GM21528 (cell line): ENCODE measurements at regions not wholly inside any gene's neighbourhood (a gene's known extent, or its start where the extent isn't known, plus 50 kb on each side); places are given as distances from the start of the nearest gene placed in this dataset.
"Not testable (repeated sequence)": the region's sequence is repeated elsewhere in the genome, so short reads cannot be mapped to it uniquely, and the experiment has no call there.

Source experiments
- ATAC-seq: cut with Tn5 transposase; IDR thresholded peaks from one replicate; pipeline ENCODE4 v1.9.1; 2021; ENCODE audit warnings: mild to moderate bottlenecking, moderate library complexity; ENCODE audit not compliant: unreplicated experiment, low FRiP score

DNA sequence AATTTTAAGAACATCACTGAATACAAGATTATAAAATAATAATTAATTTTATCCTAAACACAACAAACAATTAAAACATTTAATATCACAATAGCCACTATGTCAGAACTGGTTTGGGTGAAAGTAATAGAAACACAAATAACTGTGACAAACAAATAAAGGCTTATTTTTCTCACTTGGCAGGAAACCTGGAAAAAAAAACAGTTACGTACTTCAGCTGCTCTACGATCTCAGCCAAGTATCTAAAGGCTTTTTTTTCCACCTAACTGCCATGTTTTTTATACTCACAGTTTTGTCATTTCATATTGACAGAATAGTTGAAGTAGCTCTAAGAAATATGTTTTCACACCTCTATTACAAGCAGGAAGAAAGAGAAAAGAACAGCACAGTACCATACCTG lies 284.8 kb upstream of the INTU start:
- ATAC-seq: no peak

DNA sequence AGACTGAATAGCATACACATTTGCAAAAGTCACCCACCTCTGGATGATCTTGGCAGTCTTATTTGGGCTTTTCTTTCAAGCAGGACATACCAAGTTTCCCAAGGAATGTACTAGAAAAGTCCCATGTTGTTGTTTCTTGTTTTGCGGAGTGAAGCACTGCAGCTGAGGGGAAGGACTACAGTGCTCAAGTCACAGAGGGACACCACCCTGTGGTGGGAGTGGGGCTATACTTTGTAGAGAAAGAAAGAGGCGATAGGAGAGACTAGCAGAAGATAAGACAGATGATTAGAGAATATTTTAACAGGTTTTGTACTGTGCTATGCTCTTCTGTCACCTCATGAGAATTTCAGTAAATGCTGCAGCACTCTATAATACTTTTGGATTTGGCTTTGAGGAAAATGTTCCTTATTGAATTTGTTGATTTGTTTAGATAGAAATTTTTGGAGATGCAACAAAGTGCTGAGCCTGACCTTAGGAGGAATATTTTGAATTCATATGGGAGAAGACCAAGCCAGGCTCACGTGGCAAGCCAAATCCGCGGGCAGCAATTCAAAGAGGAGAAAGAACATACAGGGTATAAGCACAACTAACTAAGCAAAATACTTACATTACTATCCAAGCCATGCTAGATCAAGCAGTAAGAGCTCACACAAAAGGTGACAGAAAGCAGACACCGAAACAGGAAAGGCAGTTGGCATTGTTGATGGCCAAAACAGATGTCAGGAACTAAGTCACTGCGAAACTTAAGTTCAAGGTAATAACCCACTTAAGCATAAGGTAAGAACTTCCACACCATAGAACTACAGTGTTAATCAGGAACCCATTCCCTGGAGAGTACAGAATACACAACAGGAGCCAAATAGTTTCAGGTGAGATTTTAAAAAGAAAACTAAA lies 280.3 kb upstream of the INTU start:
- ATAC-seq: no peak

DNA sequence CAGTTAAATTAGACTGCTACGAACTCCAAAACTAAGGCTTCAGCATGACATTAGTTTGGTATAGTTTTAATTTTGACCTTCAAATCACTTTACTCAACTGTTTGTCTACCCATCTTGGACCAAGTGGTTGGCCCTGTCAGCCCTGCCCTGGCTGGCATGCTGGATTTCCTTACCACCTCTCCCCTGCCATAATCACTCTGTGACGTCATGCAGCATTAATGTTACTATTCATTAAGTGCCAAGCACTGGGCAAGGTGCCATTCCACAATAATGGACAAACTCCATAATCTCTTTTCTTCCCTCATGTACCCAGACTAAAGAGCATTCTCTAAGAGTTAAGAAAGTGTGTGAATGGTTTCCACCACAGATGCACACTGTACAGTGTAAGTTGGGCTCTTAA lies 277.0 kb upstream of the INTU start:
- no peak for ATAC-seq

DNA sequence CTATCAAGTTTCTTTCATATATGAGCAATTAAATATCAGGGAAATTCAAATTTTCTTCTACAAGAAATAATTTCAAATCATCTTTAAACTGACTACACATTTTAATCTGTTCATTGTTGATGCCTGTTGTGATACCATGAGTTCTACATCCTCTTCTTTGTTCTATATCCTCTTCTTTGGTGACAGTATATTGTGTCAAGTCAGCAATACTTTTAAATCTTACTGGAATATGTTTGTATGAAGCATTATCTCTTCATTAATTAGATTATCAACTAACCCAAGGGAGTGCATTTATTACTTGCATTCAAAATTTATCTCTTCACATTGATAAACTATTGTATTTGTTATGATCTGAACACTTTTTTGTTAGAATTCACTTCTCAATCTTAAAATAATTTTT lies 275.0 kb upstream of the INTU start:
- no peak for ATAC-seq

DNA sequence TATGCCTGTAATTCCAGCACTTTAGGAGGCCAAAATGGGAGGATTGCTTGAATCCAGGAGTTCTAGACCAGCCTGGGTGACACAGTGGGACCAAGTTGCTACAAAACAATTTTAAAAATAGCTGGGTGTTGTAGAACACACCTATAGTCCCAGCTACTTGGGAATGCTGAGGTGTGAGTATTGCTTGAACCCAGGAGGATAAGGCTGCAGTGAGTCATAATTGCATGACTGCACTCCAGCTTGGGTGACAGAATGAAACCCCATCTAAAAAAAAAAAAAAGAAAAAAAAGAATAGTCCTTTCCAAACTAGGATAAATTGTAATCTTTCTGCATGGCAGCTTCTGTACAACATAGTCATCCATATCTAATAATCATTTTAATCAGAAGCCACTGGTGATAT lies 270.1 kb upstream of the INTU start:
- ATAC-seq: no peak

DNA sequence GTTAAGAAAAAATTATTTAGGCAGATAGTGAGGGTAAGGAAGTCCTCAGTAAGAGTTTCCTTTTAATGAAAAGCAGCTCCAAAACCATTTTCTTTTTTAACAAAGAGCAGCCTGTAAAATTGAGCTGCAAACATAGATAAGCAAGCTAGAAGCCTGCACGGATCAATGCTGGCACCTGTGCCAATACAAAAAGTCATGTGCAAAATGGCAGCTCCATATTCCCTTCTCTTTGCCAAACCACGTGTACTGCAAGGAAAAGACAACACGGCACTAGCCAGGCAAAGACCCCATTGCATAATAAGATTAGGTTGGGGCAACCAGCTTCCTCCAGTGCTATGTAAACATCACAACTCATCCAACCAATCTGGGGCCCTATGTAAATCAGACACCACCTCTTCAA lies 268.4 kb upstream of the INTU start:
- ATAC-seq: no peak

DNA sequence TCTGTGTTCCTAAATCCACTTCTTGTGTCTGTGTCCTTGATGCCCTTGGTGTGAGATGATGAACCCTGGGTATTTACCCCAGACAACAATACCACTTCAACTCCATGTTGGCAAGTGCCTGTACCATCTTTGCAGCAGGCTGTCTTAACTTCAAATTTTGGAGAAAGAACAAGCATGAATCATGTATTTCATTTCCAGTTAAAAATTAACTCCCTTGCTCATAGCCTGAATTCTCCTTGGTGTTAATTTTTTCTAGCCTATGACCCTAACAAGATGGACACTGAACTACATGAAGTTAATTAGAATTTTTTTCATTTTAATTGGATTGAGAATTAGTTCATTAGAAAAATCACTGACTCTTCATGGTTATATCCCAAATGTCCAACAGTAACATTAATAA lies 267.8 kb upstream of the INTU start:
- no peak for ATAC-seq

DNA sequence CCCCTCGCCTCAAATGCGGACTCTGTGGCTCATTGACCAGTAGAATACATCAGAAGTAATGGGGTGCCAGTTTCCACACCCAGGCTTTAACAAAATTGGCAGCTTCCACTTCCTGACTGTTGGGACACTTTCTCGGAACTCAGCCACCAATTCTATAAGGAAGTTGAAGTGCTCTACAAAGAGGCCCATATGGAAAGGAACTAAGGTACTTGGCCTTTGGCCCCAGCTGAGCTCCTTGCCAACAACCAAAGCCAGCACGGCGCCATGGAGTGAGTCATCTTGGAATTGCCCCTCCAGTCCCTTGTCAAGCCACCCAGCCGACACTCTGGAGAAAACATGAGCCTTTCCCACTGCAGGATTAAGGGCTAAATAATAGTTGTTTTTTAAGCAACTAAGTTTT lies 262.2 kb upstream of the INTU start:
- ATAC-seq: no peak

DNA sequence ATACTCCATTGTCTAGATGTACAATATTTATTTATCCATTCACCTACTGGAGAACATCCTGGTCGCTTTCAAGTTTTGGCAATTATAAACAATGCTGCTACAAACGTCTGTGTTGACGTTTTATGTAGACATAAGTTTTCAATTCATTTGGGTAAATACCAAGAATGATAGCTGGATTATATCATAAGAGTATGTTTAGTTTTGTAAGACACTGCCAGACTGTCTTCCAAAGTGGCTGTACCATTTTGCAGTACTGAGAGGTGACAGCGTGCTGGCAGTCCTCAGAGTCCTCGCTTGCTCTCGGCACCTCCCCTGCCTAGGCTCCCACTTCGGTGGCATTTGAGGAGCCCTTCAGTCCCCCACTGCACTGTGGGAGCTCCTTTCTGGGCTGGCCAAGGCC lies 253.3 kb upstream of the INTU start:
- ATAC-seq: no peak

DNA sequence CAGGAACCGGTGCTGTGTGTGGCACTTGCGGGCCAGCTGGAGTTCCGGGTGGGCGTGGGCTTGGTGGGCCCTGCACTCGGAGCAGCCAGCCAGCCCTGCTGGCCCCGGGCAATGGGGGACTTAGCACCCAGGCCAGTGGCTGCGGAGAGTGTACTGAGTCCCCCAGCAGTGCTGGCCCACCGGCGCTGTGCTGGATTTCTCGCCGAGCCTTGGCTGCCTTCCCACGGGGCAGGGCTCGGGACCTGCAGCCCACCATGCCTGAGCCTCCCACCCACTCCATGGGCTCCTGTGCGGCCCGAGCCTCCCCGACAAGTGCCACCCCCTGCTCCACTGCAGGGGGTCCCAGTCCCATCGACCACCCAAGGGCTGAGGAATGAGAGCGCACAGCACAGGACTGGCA lies 252.8 kb upstream of the INTU start:
- ATAC-seq: not testable (repeated sequence)

DNA sequence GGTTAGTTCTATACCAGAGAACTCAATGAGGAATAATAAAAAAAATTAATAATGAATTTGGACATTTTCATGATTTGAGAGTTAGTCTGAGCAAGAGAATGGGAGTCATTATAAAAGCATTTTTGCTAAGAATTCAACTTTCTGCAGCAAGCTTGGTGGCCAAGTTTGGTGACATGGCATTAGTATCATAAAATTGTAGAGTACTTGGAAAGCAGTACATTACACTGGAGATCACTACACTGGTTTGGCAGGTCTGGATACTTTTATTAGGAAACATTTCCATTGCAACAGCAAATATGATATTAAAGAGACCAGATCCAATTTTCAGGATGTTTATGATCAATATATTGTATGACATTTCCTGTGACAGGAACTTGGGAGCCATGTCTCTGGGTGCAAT lies 249.1 kb upstream of the INTU start:
- ATAC-seq: no peak

DNA sequence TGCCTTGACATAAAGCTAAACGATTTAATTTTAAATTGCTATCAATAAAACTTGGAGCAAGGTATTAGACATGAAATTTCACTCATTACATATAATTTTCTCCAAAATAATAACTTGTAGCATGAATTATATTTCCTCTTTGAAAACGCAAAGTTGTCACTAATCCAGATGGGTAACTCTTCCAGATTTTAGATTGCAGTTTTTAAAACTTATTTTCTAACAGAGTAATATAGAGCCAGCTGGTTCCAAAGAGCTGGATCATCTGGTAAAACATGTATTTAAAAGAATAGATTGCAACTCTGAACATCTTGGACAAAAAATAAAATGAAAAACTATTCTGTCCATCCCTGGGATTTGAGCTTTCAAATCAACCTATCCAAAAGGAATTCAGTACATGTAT lies 238.2 kb upstream of the INTU start:
- ATAC-seq: no peak

DNA sequence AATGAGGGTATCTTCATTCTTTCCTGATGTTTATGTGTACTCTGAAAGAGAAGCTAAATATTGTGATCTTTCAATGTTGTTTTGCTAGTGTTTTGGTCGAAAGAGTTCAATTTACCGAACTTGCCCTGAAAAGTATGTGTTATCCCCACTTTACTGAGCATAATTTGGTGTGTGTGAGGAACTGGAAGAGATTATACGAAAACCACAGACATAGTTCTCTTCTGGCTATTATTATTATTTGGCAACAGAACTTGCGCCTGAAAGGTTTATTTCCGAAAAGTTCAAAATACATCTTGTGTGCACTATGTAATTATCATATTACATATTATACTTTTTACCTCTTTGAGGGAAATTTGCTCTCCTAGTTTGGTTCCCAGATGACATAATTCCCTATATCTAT lies 232.5 kb upstream of the INTU start:
- no peak for ATAC-seq

DNA sequence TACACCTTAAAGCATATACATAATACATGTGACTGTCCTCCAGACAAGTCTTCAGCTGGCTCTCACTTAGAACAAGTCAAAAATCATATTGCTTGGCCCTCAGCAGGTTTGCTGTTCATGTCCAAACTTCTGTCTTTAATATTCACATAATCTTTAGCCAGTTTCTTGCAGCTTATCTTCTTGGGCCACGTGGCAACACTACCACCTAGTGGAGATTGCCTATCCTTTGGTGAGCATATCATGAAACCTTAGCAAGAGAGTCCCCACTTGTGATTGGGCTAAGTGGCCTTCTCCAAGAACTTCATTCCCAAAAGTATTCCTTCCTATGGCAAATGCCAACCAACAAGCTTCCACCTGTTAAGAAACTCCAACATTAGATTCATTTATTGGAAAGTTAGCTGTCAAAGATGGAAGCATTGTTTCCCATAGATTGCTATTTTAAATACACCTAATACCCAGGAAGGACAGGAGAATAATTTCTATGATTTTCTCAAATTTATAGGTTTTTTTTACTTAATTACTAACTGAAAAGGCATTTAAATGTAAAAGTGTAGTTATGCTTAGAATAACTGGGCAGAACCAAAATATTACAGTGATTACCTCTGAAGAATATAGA lies 231.9 kb upstream of the INTU start:
- ATAC-seq: peak; percentile 87

DNA sequence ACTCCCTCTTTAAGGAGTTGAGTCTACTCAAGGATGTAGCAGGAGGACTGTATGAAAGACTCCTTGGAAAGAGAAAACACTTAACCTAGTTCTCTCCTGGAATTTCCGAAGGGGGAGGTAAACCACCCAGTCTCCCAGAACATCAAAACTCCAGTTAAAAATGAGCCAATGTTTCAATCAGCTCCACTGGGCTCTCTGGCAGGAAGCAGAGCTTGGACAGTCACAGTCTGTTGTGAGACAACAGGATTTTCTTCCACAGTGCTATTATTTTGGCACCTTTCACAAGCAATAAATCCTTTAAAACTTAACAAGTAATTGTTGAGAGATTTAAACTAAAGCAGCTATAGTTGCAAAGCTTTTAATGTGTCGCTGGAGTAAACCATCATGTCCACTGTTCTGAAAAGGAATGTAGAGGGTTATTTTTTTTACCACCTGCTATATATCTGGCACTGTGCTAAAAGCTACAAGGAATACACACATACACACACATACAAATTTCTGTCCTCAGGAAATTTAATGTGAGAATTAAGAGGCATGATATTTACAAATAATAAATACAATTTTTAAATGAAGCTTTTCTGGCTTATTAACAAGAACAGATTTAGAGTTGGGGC lies 229.2 kb upstream of the INTU start:
- ATAC-seq: no peak

DNA sequence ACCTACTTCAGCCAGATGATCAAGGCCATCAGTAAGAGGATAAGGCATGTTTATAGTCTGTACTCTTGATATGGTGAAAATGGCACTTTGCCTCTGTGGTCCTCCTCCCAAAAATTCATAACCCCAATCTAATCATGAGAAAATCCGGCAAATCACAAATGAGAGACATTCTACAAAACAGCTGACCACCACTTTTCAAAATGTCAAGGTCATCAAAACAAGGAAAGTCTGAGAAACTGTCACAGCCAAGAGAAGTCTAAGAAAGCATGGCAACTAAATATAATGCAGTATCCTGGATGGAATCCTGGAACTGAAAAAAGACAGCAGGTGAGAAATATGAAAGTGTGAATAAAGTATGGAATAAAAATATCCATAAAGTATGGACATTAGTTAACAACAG lies 226.6 kb upstream of the INTU start:
- no peak for ATAC-seq

DNA sequence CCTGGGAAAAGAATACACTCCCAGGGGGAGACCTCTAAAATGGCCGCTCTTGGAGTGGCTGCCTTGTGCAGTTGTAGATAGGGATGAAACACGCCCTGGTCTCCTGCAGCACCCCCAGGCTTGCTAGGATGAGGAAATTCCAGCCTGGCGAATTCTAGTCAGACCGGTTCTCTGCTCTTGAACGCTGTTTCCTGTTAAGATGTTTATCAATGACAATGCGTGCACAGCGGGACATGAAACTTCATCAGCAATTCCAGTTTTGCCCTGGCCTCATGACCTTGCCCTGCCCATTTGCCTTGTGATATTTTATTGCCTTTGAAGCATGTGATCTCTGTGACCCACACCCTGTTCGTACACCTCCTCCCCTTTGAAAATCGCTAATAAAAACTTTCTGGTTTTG lies 225.2 kb upstream of the INTU start:
- not testable (repeated sequence) for ATAC-seq

DNA sequence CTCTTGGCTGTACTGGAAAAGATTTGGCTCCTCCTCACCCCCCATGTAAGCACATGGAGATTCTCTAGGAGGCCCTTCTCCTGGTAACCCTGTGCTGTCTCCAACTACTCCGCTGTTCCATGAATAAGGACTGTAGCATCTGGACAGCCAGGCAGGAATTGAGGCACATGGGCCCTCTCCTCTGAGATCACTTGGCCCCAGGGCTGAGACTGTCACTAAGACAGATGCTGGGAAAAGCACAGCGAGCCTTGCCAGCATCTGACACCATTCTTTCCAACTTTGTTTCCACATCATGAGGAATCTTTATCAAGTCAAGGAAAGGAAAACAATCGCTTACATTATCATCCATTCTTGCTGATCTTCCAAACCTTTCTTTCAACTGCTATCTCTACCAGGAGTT lies 222.6 kb upstream of the INTU start:
- no peak for ATAC-seq

DNA sequence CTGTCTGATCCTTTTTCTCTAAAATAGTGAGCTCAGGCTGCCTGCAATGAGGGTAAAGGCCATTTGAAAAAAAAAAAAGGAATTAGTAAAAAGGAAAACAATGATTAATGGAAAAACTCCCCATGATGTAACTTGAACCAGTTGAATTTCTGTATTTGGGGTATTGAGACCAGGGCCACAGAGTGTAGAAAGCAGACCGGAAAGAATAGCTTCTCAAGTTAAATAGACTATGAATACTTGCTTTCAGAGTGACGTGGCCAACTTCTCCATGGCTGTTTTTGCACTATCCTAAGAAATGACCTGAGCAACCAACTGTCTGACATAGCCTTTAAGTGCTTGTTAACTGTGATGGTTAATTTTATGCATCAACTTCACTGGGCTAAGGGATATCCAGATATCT lies 222.1 kb upstream of the INTU start:
- no peak for ATAC-seq

DNA sequence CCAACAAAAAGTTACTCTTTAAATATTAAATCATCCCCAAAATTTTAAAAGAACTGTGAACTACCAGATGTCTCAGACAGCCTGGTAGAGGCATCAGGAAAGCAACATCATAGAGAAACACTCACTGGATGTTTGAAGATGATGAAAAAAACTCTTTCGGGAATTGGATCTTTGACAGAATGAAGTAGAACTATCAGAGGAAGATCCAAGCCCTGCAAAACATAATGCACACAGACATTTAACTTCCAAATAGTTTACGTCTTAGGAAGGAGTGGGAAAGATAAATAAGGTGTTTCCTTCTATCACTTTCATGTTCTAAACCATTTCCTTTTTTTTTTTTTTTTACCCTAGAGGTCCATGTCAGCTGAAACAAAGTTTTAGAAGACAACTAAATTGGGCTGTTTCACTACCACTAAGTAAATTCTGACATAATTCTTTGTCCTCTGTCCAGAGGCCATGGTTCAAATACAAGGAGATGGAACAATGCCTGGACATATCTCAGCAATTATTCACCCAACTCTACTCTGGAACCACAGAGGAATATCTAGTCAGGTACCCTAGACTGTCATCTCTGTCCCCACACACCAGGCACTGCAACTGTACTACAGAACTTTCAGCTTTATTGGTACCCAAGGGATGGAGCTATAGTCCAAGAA lies 217.7 kb upstream of the INTU start:
- no peak for ATAC-seq

DNA sequence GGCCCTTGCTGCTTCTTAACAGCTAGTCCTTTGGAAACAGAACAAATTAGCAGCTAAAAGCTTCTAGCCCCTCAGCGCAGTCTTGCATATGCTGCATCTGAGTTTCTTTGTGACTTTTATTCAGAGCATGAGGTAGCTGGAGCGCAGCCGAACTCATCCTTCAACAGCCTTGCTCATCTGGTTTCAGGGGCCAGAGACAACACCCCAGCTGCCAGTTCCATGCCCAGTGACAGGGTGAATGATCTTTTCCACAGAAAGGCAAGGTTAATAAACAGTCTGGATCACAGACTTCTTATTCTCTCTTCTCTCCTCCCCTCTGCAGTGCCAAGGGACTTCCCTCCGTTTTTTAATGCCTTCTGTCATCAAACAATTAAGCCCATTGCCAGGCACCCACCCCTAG lies 216.6 kb upstream of the INTU start:
- ATAC-seq: no peak
